ENCODE measurements at regions not wholly inside any gene's neighbourhood (a gene's known extent, or its start where the extent isn't known, plus 50 kb on each side); places are given as distances from the start of the nearest gene placed in this dataset.

DNA sequence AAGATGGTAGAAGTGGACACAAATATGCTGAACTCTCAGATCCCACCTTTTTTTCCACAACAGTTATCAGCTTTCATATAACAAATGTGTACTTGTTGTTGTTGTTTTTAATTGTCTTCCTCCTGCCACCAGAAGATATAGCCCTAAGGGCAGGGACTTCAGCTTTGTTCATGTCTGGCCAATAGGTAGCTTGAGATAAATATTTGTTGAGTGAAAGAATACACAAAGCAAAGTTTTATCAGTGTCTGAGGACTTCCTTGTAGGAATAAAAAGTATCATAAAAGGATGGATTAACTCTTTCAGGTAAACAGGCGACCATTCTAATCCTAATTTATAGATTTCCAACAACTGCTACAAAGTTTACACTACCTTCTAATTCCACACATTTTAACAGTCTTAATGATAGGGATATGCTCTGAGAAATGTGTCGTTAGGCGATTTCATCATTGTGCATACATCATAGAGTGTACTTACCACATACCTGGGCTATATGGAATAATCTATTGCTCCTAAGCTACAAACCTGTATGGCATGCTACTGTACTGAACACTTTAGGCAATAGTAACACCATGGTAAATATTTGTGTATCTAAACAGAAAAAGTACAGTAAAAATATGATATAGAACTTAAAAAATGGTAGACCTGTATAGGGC is 186.1 kb downstream of the ATOH1 start:
- no TSS peak for BruUV-seq (replicated peaks)
- Histone ChIP-seq H2AFZ (ENCODE audit: low read length) (no peak overlapping the region), H3K79me2 (ENCODE audit: insufficient read depth, low read length) (no peaks in the 10 kb centered on the region), H3K4me3 (replicated peaks in 1 of 3; ENCODE audit: insufficient read depth in 1 of 3, low read depth in 2 of 3, low read length in 3 of 3) (no peak overlapping the region), H3K27me3 (ENCODE audit: control insufficient read depth in 1 of 2, insufficient read depth in 2 of 2, low read length in 2 of 2) (no peaks in the 10 kb centered on the region), H3K4me1 (ENCODE audit: insufficient read depth, low read length) (no peaks in the 10 kb centered on the region), H3K9ac (ENCODE audit: insufficient read depth, low read depth, low read length) (no peak overlapping the region), H3K27ac (ENCODE audit: extremely low read length, insufficient read depth, low read length) (no peak overlapping the region), H4K20me1 (ENCODE audit: insufficient read depth, low read length) (no peaks in the 10 kb centered on the region), H3K9me3 (ENCODE audit: low read length) (no peaks in the 10 kb centered on the region), H3K4me2 (ENCODE audit: low read depth, low read length) (no peak overlapping the region), H3K36me3 (replicated peaks in 1 of 2; ENCODE audit: control insufficient read depth in 1 of 2, insufficient read depth in 2 of 2, low read length in 2 of 2) (no peaks in the 10 kb centered on the region)
- CTCF ChIA-PET (ENCODE audit: low intra/inter-chr PET ratio, low total read pairs), result no interaction called here
- intact Hi-C loops (cut with micrococcal nuclease; ENCODE audit: unreplicated experiment) (no loop called here), in situ Hi-C loops (cut with HindIII; ENCODE audit: extremely low pct_ligation_motif_present, low pct_unique_long_range_greater_than_20kb) (no loop called here)
- FAIRE-seq (no peak), ATAC-seq (no peak), DNase-seq (ENCODE audit: low spot score) (no peak)
- TF ChIP-seq KLF16 (CRISPR knock-in tag; IDR thresholded peaks at IDR 0.05), result no peak
- no peak for TF ChIP-seq GZF1 (CRISPR knock-in tag; IDR thresholded peaks at IDR 0.05)
- TF ChIP-seq ZNF335 (CRISPR knock-in tag; IDR thresholded peaks at IDR 0.05), result no peak
- TF ChIP-seq ATF1 (CRISPR knock-in tag; IDR thresholded peaks at IDR 0.05), result no peak
- no peak for TF ChIP-seq NCOA2 (CRISPR knock-in tag; IDR thresholded peaks at IDR 0.05)
- no peak for TF ChIP-seq ELF1 (CRISPR knock-in tag; IDR thresholded peaks at IDR 0.05)
- no peak for TF ChIP-seq ZMAT3 (CRISPR knock-in tag; conservative IDR thresholded peaks at IDR 0.05)
- POLR2A ChIA-PET, result no interaction called here
- WGBS (ENCODE audit: low lambda C conversion rate), result 0% methylated on average over 3 of the region's 3 CpGs

- BruUV-seq (replicated peaks), result no TSS peak
- WGBS (ENCODE audit: low lambda C conversion rate), result 0% methylated on average over 1 of the region's 1 CpG
- DNase-seq (ENCODE audit: low spot score) (no peak), FAIRE-seq (no peak), ATAC-seq (no peak)
- Histone ChIP-seq H3K4me1 (ENCODE audit: insufficient read depth, low read length) (no peaks in the 10 kb centered on the region), H3K36me3 (replicated peaks in 1 of 2; ENCODE audit: control insufficient read depth in 1 of 2, insufficient read depth in 2 of 2, low read length in 2 of 2) (no peaks in the 10 kb centered on the region), H3K27me3 (ENCODE audit: control insufficient read depth in 1 of 2, insufficient read depth in 2 of 2, low read length in 2 of 2) (no peaks in the 10 kb centered on the region), H2AFZ (ENCODE audit: low read length) (no peak overlapping the region), H3K4me3 (replicated peaks in 1 of 3; ENCODE audit: insufficient read depth in 1 of 3, low read depth in 2 of 3, low read length in 3 of 3) (no peak overlapping the region), H3K27ac (ENCODE audit: extremely low read length, insufficient read depth, low read length) (no peak overlapping the region), H3K9ac (ENCODE audit: insufficient read depth, low read depth, low read length) (no peak overlapping the region), H3K4me2 (ENCODE audit: low read depth, low read length) (no peak overlapping the region), H3K79me2 (ENCODE audit: insufficient read depth, low read length) (no peaks in the 10 kb centered on the region), H3K9me3 (ENCODE audit: low read length) (no peaks in the 10 kb centered on the region), H4K20me1 (ENCODE audit: insufficient read depth, low read length) (no peaks in the 10 kb centered on the region)
- in situ Hi-C loops (cut with HindIII; ENCODE audit: extremely low pct_ligation_motif_present, low pct_unique_long_range_greater_than_20kb), result no loop called here
- intact Hi-C loops (cut with micrococcal nuclease; ENCODE audit: unreplicated experiment), result no loop called here
- CTCF ChIA-PET (ENCODE audit: low intra/inter-chr PET ratio, low total read pairs), result no interaction called here
- POLR2A ChIA-PET, result no interaction called here
- TF ChIP-seq FOXC1 (CRISPR knock-in tag; IDR thresholded peaks at IDR 0.05; ENCODE audit: borderline replicate concordance) (no peak), POLR2A (IDR thresholded peaks at IDR 0.05; ENCODE audit: insufficient read depth in 1 of 2, low read depth in 2 of 2, low read length in 2 of 2) (no peak), MATR3 (CRISPR knock-in tag; IDR thresholded peaks at IDR 0.05) (no peak), NBN (conservative IDR thresholded peaks at IDR 0.05) (no peak), ISL2 (CRISPR knock-in tag; IDR thresholded peaks at IDR 0.05) (no peak), ZNF569 (CRISPR knock-in tag; IDR thresholded peaks at IDR 0.05; ENCODE audit: borderline replicate concordance) (no peak), ZNF660 (CRISPR knock-in tag; IDR thresholded peaks at IDR 0.05; ENCODE audit: borderline replicate concordance, low read depth) (no peak), PHB2 (IDR thresholded peaks at IDR 0.05; ENCODE audit: partially characterized antibody) (no peak)
- TF ChIP-seq, protein P1, sequence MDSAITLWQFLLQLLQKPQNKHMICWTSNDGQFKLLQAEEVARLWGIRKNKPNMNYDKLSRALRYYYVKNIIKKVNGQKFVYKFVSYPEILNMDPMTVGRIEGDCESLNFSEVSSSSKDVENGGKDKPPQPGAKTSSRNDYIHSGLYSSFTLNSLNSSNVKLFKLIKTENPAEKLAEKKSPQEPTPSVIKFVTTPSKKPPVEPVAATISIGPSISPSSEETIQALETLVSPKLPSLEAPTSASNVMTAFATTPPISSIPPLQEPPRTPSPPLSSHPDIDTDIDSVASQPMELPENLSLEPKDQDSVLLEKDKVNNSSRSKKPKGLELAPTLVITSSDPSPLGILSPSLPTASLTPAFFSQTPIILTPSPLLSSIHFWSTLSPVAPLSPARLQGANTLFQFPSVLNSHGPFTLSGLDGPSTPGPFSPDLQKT (CRISPR knock-in tag; IDR thresholded peaks at IDR 0.05; ENCODE audit: borderline replicate concordance), result no peak
- TF ChIP-seq, protein P2, sequence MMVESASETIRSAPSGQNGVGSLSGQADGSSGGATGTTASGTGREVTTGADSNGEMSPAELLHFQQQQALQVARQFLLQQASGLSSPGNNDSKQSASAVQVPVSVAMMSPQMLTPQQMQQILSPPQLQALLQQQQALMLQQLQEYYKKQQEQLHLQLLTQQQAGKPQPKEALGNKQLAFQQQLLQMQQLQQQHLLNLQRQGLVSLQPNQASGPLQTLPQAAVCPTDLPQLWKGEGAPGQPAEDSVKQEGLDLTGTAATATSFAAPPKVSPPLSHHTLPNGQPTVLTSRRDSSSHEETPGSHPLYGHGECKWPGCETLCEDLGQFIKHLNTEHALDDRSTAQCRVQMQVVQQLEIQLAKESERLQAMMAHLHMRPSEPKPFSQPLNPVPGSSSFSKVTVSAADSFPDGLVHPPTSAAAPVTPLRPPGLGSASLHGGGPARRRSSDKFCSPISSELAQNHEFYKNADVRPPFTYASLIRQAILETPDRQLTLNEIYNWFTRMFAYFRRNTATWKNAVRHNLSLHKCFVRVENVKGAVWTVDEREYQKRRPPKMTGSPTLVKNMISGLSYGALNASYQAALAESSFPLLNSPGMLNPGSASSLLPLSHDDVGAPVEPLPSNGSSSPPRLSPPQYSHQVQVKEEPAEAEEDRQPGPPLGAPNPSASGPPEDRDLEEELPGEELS (CRISPR knock-in tag; IDR thresholded peaks at IDR 0.05), result no peak
- TF ChIP-seq, protein P3, sequence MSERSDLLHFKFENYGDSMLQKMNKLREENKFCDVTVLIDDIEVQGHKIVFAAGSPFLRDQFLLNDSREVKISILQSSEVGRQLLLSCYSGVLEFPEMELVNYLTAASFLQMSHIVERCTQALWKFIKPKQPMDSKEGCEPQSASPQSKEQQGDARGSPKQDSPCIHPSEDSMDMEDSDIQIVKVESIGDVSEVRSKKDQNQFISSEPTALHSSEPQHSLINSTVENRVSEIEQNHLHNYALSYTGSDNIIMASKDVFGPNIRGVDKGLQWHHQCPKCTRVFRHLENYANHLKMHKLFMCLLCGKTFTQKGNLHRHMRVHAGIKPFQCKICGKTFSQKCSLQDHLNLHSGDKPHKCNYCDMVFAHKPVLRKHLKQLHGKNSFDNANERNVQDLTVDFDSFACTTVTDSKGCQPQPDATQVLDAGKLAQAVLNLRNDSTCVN (CRISPR knock-in tag; IDR thresholded peaks at IDR 0.05; ENCODE audit: borderline replicate concordance), result no peak
These were observed 187.4 kb downstream of the ATOH1 start for GRCh38 chr4:94015956-94016355.

Measured in HepG2 (cell line).